GM12878 (cell line): ENCODE measurements at regions not wholly inside any gene's neighbourhood (a gene's known extent, or its start where the extent isn't known, plus 50 kb on each side); places are given as distances from the start of the nearest gene placed in this dataset.

Source experiments
- ATAC-seq: fragments of 200-7000 bp; cut with Tn5 transposase; 3 replicates; pipeline ENCODE4 v1.9.1; 2020; ENCODE audit warnings: mild to moderate bottlenecking, moderate library complexity
- BruUV-seq: library from RNA; stranded (reverse); fragments of 400-500 nt; replicated peaks from 2 replicates; lab custom pipeline; 2021; lab: Mats Ljungman, UMichigan
- CTCF ChIA-PET: fragments of 300-600 bp; sonication (Branson Sonifier 250); formaldehyde crosslinking; extraction: SDS; loops from one replicate; lab custom pipeline; 2021; ENCODE audit warnings: inconsistent platforms; lab: Yijun Ruan, JAX
- POLR2A ChIA-PET: fragments of 350-600 bp; formaldehyde crosslinking; extraction: SDS; loops from one replicate; lab custom pipeline; 2021; ENCODE audit warnings: inconsistent platforms; lab: Charles Lee
- RAD21 ChIA-PET: fragments of 300-600 bp; sonication (Branson Sonifier 250); formaldehyde crosslinking; loops from one replicate; lab custom pipeline; 2023; ENCODE audit warnings: antibody characterized with exemption; ENCODE audit not compliant: unreplicated experiment; lab: Charles Lee
- SMC1A ChIA-PET: fragments of 300-600 bp; sonication (Branson Sonifier 250); formaldehyde crosslinking; loops from one replicate; lab custom pipeline; 2023; ENCODE audit not compliant: unreplicated experiment, uncharacterized antibody; lab: Charles Lee
- DNase-seq: peaks from one replicate; pipeline ENCODE4 v3.0.0-alpha.2; 2011; ENCODE audit warnings: low read depth, low spot score
- FAIRE-seq: peaks from 3 replicates; lab custom pipeline; 2011; peaks lifted over from hg19 to GRCh38; lab: Jason Lieb, UNC
- H2AFZ ChIP-seq: 2 replicates; pipeline ENCODE4 v1.6.0; 2011; ENCODE audit warnings: low read depth, low read length, control low read depth; ENCODE audit not compliant: control insufficient read depth
- H3K27ac ChIP-seq: 2 replicates; pipeline ENCODE4 v1.5.1; 2011; ENCODE audit warnings: control low read depth; ENCODE audit not compliant: control insufficient read depth, insufficient read depth
- H3K27me3 ChIP-seq, 2 experiments: replicated peaks in 1 of 2; 2 replicates each; pipeline versions ENCODE4 v1.6.0 to v1.6.1; 2011; ENCODE audit warnings: low read length in 1 of 2; ENCODE audit not compliant: control insufficient read depth in 2 of 2, insufficient read depth in 2 of 2
- H3K36me3 ChIP-seq, 2 experiments: 2 replicates each; pipeline ENCODE4 v1.5.1; 2011; ENCODE audit warnings: low read length in 1 of 2; ENCODE audit not compliant: control insufficient read depth in 2 of 2, insufficient read depth in 2 of 2
- H3K4me1 ChIP-seq: 2 replicates; pipeline ENCODE4 v1.6.1; 2011; ENCODE audit warnings: mild to moderate bottlenecking, low read length, moderate library complexity, mixed read lengths; ENCODE audit not compliant: control insufficient read depth, insufficient read depth
- H3K4me2 ChIP-seq: 2 replicates; pipeline ENCODE4 v1.6.0; 2011; ENCODE audit warnings: control low read depth; ENCODE audit not compliant: control insufficient read depth, insufficient read depth
- H3K4me3 ChIP-seq: fragments of 200-600 bp; sonication (generic); 2 replicates; pipeline ENCODE4 v1.5.1; 2016
- H3K79me2 ChIP-seq: 2 replicates; pipeline ENCODE4 v1.6.0; 2011; ENCODE audit warnings: low read length; ENCODE audit not compliant: control insufficient read depth, insufficient read depth
- H3K9ac ChIP-seq: 2 replicates; pipeline ENCODE4 v1.8.0; 2011; ENCODE audit warnings: low read length, control low read depth, mixed read lengths; ENCODE audit not compliant: control insufficient read depth, insufficient read depth
- H3K9me3 ChIP-seq: replicated peaks from 3 replicates; pipeline ENCODE4 v1.5.1; 2011; ENCODE audit warnings: mild to moderate bottlenecking, low read length; ENCODE audit not compliant: control insufficient read depth, insufficient read depth
- H4K20me1 ChIP-seq: 2 replicates; pipeline ENCODE4 v1.6.0; 2011; ENCODE audit not compliant: control insufficient read depth, insufficient read depth
- CEBPB ChIP-seq, 2 experiments: fragments of 150-350 bp in 1 of 2; IDR thresholded peaks; 2 replicates each; pipeline ENCODE4 v1.6.1; 2012 to 2014; ENCODE audit warnings: low read depth in 2 of 2, low read length in 2 of 2, borderline replicate concordance in 1 of 2, inconsistent platforms in 1 of 2
- ESRRA ChIP-seq: IDR thresholded peaks from 2 replicates; pipeline ENCODE4 v1.6.1; 2012; ENCODE audit warnings: mild to moderate bottlenecking, low read length, improper control_type of control experiment
- MLLT1 ChIP-seq: fragments of 450-650 bp; IDR thresholded peaks from 2 replicates; pipeline ENCODE4 v1.6.1; 2016; ENCODE audit warnings: mild to moderate bottlenecking
- MTA2 ChIP-seq: fragments of 450-650 bp; IDR thresholded peaks from 2 replicates; pipeline ENCODE4 v1.6.1; 2016; ENCODE audit warnings: low read depth, mild to moderate bottlenecking, moderate library complexity
- PAX8 ChIP-seq: fragments of 450-650 bp; IDR thresholded peaks from 2 replicates; pipeline ENCODE4 v1.6.1; 2017; ENCODE audit warnings: mild to moderate bottlenecking, moderate library complexity
- POLR2AphosphoS2 ChIP-seq: IDR thresholded peaks from 2 replicates; pipeline ENCODE4 v1.6.1; 2011; ENCODE audit warnings: low read depth, mild to moderate bottlenecking, low read length, improper control_type of control experiment, moderate library complexity
- SMAD1 ChIP-seq: fragments of 450-650 bp; IDR thresholded peaks from 2 replicates; pipeline ENCODE4 v1.6.1; 2018; ENCODE audit warnings: mild to moderate bottlenecking, low read depth; ENCODE audit not compliant: partially characterized antibody
- SMC3 ChIP-seq: IDR thresholded peaks from 2 replicates; pipeline ENCODE4 v1.6.1; 2011; ENCODE audit warnings: low read length, improper control_type of control experiment, borderline replicate concordance
- TCF7 ChIP-seq: IDR thresholded peaks from 2 replicates; pipeline ENCODE4 v1.6.1; 2014; ENCODE audit warnings: antibody characterized with exemption, borderline replicate concordance
- ZZZ3 ChIP-seq: IDR thresholded peaks from 2 replicates; pipeline ENCODE4 v1.6.1; 2011; ENCODE audit warnings: low read depth; ENCODE audit not compliant: control insufficient read depth, insufficient read length
- WGBS: methylation state at CpG from one replicate; pipeline ENCODE4 v1.1.6; 2016; ENCODE audit warnings: low lambda C conversion rate; ENCODE audit not compliant: insufficient replicate concordance, insufficient coverage; ENCODE audit errors: missing lambda C conversion rate; 5-methylcytosine and 5-hydroxymethylcytosine counted together
- in situ Hi-C: fragments of 300-500 bp; cut with MboI; formaldehyde crosslinking; loops from 9 replicates; pipeline ENCODE4 v1.14.3; 2018; ENCODE audit warnings: mixed read lengths
- intact Hi-C: fragments of 100-400 bp; cut with micrococcal nuclease; formaldehyde crosslinking; loops from one replicate; pipeline ENCODE4 v1.14.2; 2022; ENCODE audit not compliant: unreplicated experiment
- TF ChIP-seq, protein P1 (sequence below): fragments of 450-650 bp; IDR thresholded peaks from 2 replicates; pipeline ENCODE4 v1.6.1; 2017; ENCODE audit warnings: mild to moderate bottlenecking, low read depth, inconsistent platforms; ENCODE audit not compliant: poor library complexity, severe bottlenecking
- TF ChIP-seq, protein P2 (sequence below): IDR thresholded peaks from 2 replicates; pipeline ENCODE4 v1.6.1; 2012; ENCODE audit warnings: low read depth, low read length, improper control_type of control experiment
- TF ChIP-seq, protein P3 (sequence below): IDR thresholded peaks from 2 replicates; pipeline ENCODE4 v1.6.1; 2011; ENCODE audit warnings: low read depth, low read length, improper control_type of control experiment, borderline replicate concordance

DNA sequence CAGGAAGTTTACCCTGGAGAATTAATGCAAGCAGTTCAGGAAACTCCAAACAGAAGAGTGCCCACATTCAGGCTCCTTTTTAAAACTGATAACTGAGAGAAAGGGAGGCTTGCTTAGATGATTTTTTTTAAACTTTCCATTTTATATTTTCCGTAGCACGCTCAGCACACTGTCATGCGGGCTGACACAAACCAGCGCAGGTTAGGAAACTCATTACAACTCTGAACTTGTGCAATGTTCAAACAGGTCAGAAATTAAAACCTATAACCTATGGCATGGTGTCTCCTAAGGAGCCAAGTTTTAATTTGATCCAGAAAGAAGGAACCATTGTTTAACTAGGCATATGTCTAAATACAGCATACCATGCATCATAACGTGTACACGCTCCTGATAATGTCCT, 117.7 kb upstream of the SMIM21 start:
- Histone ChIP-seq H3K9me3 (no peaks in the 10 kb centered on the region), H3K36me3 (no peaks in the 10 kb centered on the region), H3K79me2 (no peaks in the 10 kb centered on the region)
- no peak for FAIRE-seq
- POLR2A ChIA-PET = no interaction called here
- TF ChIP-seq, protein P1, sequence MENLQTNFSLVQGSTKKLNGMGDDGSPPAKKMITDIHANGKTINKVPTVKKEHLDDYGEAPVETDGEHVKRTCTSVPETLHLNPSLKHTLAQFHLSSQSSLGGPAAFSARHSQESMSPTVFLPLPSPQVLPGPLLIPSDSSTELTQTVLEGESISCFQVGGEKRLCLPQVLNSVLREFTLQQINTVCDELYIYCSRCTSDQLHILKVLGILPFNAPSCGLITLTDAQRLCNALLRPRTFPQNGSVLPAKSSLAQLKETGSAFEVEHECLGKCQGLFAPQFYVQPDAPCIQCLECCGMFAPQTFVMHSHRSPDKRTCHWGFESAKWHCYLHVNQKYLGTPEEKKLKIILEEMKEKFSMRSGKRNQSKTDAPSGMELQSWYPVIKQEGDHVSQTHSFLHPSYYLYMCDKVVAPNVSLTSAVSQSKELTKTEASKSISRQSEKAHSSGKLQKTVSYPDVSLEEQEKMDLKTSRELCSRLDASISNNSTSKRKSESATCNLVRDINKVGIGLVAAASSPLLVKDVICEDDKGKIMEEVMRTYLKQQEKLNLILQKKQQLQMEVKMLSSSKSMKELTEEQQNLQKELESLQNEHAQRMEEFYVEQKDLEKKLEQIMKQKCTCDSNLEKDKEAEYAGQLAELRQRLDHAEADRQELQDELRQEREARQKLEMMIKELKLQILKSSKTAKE = no peak
- TF ChIP-seq MTA2 (no peak), ESRRA (no peak), CEBPB (IDR thresholded peaks at IDR 0.05; ENCODE audit: borderline replicate concordance in 1 of 2, low read depth in 2 of 2, low read length in 2 of 2) (no peak), POLR2AphosphoS2 (no peak)
- TF ChIP-seq, all 136 proteins: peak for 0
- H3K4me1 ChIP-seq = no peaks in the 10 kb centered on the region
- WGBS = 38% methylated on average over 6 of the region's 6 CpGs
- ChIA-PET CTCF (no interaction called here), SMC1A (no interaction called here), RAD21 (no interaction called here)
- H3K27me3 ChIP-seq = no peaks in the 10 kb centered on the region
- no peak overlapping the region for H3K27ac ChIP-seq
- no TSS peak for BruUV-seq
- H3K4me2 ChIP-seq = no peak overlapping the region
- no peaks in the 10 kb centered on the region for H4K20me1 ChIP-seq
- H3K4me3 ChIP-seq = no peak overlapping the region
- no peak overlapping the region for H3K9ac ChIP-seq
- no peak overlapping the region for H2AFZ ChIP-seq
- DNase-seq (no peak), ATAC-seq (no peak)
- intact Hi-C loops (no loop called here), in situ Hi-C loops (no loop called here)

DNA sequence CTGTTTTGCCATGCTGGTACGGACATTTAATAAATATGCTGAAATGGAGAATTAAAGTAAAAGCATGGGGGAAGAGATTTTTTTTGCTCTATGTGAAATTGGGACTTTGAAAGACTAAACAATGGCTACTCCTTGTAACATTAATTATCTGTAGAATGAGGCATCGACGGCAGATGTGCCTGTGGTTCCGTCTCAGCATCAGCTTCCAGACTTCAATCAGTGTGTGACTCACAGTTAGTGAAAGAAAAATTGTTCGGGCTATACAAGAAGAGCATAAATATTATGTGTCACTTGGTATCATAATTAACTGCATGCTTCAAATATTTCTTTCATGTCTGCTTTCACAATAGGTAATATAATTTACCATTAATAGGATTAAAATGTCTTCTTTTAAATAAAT, 117.0 kb upstream of the SMIM21 start:
- Histone ChIP-seq H2AFZ (no peak overlapping the region), H3K4me1 (no peaks in the 10 kb centered on the region), H3K27ac (no peak overlapping the region), H3K4me2 (no peak overlapping the region), H3K27me3 (no peaks in the 10 kb centered on the region), H3K36me3 (no peaks in the 10 kb centered on the region), H3K9me3 (no peaks in the 10 kb centered on the region), H3K4me3 (no peak overlapping the region), H3K79me2 (no peaks in the 10 kb centered on the region), H4K20me1 (no peaks in the 10 kb centered on the region), H3K9ac (no peak overlapping the region)
- FAIRE-seq = no peak
- in situ Hi-C loops (no loop called here), intact Hi-C loops (no loop called here)
- ChIA-PET POLR2A (no interaction called here), RAD21 (no interaction called here), CTCF (interaction anchor here (0.6 kb wide), 1 partner anchor 495 kb away, joined by 3 read pairs; no protein-coding TSS in a partner anchor), SMC1A (no interaction called here)
- BruUV-seq = no TSS peak
- WGBS = 56% methylated on average over 5 of the region's 5 CpGs
- DNase-seq = no peak
- ATAC-seq = no peak
- no peak for TF ChIP-seq SMC3
- no peak for TF ChIP-seq PAX8
- TF ChIP-seq ZZZ3 = no peak
- no peak for TF ChIP-seq MLLT1
- TF ChIP-seq SMAD1 = no peak
- no peak for TF ChIP-seq MTA2
- no peak for TF ChIP-seq TCF7
- TF ChIP-seq, protein P2, sequence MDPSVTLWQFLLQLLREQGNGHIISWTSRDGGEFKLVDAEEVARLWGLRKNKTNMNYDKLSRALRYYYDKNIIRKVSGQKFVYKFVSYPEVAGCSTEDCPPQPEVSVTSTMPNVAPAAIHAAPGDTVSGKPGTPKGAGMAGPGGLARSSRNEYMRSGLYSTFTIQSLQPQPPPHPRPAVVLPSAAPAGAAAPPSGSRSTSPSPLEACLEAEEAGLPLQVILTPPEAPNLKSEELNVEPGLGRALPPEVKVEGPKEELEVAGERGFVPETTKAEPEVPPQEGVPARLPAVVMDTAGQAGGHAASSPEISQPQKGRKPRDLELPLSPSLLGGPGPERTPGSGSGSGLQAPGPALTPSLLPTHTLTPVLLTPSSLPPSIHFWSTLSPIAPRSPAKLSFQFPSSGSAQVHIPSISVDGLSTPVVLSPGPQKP = no peak
- TF ChIP-seq, protein P3, sequence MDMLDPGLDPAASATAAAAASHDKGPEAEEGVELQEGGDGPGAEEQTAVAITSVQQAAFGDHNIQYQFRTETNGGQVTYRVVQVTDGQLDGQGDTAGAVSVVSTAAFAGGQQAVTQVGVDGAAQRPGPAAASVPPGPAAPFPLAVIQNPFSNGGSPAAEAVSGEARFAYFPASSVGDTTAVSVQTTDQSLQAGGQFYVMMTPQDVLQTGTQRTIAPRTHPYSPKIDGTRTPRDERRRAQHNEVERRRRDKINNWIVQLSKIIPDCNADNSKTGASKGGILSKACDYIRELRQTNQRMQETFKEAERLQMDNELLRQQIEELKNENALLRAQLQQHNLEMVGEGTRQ = no peak
